ENCODE measurements at regions not wholly inside any gene's neighbourhood (a gene's known extent, or its start where the extent isn't known, plus 50 kb on each side); places are given as distances from the start of the nearest gene placed in this dataset.

DNA sequence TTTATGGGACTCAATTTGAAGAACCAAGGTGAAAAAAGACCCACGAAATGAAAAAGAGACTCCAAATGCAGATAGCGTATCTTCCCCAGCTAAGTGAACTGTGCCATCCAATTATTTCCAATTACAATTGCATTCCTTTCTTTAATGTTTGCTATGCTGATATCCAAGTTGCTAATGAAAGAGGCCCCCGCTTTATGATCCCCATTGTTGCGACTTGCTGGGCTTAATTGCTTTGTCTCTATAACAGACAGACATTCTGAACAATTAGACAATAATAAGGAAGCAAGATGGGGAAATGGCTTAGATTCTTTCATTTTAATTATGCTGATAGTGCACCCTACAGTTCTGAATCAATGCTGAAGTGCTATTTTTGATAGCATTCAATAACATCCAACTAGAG lies 354.3 kb downstream of the KIF4B start:
- no peak overlapping the region for H3K4me3 ChIP-seq (ENCODE audit: low read depth, low read length)
- TF ChIP-seq, protein P1, sequence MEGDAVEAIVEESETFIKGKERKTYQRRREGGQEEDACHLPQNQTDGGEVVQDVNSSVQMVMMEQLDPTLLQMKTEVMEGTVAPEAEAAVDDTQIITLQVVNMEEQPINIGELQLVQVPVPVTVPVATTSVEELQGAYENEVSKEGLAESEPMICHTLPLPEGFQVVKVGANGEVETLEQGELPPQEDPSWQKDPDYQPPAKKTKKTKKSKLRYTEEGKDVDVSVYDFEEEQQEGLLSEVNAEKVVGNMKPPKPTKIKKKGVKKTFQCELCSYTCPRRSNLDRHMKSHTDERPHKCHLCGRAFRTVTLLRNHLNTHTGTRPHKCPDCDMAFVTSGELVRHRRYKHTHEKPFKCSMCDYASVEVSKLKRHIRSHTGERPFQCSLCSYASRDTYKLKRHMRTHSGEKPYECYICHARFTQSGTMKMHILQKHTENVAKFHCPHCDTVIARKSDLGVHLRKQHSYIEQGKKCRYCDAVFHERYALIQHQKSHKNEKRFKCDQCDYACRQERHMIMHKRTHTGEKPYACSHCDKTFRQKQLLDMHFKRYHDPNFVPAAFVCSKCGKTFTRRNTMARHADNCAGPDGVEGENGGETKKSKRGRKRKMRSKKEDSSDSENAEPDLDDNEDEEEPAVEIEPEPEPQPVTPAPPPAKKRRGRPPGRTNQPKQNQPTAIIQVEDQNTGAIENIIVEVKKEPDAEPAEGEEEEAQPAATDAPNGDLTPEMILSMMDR (conservative IDR thresholded peaks at IDR 0.05; ENCODE audit: low read depth, low read length) = no peak
- no peak for DNase-seq (ENCODE audit: low read depth)

DNA sequence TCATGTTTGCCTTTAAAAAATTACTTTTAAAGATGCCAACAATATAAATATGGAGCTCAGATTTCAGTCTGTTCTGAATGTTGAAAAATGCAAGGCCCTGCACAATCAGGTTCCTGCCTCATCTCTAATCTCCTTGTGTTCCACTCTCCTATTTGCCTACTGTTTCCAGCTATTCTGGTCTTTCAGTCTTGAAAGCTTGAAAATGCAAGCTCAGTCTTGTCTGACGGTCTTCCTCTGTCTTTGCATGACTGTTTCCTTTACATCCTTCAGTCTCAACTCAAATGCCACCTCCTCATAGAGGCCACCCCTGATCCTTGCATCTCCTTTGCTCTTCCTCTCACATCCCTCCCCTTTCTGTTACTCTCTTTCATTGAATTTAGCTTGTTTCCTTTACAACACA lies 354.9 kb downstream of the KIF4B start:
- DNase-seq (ENCODE audit: low read depth) = no peak
- TF ChIP-seq, protein P1 (conservative IDR thresholded peaks at IDR 0.05; ENCODE audit: low read depth, low read length) = no peak

DNA sequence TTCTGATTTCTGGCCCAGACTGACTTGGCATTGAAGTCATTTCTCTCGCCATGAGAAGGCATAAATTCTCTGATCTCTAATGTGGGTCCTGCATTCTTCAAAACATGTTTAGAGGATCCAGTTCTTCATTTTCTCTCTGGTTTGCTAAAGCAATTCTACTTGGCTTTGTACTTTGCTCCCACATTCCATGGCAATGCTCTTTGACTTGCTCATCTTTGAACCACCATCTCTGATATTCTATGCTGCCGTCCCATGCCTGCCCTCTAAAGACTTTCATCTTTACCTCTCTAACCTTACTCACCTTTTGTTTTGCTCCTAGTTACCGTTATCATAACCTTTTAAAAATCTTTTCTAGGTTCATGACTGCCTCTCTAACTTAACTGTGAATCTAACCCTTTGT lies 366.9 kb downstream of the KIF4B start:
- DNase-seq (ENCODE audit: low read depth) = no peak
- TF ChIP-seq, protein P1 (conservative IDR thresholded peaks at IDR 0.05; ENCODE audit: low read depth, low read length) = no peak
- no peak overlapping the region for H3K4me3 ChIP-seq (ENCODE audit: low read depth, low read length)

More for the DNA sequence above, 354.9 kb downstream of the KIF4B start:
- no peak overlapping the region for H3K4me3 ChIP-seq (ENCODE audit: low read depth, low read length)

DNA sequence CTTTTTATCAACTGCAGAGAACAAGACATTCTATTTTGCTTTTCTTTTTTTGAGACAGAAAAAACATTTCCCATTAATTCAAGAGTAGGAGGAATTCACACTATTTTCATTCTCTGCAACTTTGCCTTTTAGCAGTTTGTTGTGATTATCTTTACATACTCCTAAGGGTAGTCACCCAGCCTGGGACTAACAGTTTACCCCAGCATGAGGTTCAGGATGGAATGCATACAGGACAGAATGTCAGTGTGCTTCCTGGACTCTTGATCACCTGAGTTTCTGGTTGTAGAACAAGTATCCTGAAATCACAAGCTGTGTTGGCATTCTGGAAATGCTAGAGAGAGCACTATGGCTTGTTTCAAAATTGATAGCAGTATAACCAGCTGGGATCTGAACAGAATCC lies 368.1 kb downstream of the KIF4B start:
- TF ChIP-seq, protein P1 (conservative IDR thresholded peaks at IDR 0.05; ENCODE audit: low read depth, low read length) = no peak

DNA sequence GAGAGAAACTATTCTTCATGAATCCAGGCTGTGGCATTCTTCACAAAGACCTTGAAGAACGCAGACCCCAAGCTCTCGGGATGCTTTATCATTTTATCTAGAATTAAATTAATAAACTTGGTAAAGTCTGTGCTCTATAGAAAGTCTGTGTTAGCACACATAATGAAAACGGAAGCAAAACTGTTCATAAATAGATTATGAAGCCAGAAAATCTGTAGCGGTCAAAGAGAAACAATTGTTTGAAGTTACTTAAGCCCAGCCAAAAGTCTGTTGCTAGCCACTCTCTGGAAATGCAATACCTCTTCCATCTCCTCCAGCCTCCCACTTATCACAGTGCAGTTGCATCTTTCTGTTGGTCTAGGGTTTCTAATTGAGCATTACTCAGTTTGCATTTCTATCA lies 375.9 kb downstream of the KIF4B start:
- TF ChIP-seq, protein P1 (conservative IDR thresholded peaks at IDR 0.05; ENCODE audit: low read depth, low read length) = no peak
- no peak overlapping the region for H3K4me3 ChIP-seq (ENCODE audit: low read depth, low read length)
- no peak for DNase-seq (ENCODE audit: low read depth)

More for the DNA sequence above, 368.1 kb downstream of the KIF4B start:
- no peak overlapping the region for H3K4me3 ChIP-seq (ENCODE audit: low read depth, low read length)
- DNase-seq (ENCODE audit: low read depth) = no peak

DNA sequence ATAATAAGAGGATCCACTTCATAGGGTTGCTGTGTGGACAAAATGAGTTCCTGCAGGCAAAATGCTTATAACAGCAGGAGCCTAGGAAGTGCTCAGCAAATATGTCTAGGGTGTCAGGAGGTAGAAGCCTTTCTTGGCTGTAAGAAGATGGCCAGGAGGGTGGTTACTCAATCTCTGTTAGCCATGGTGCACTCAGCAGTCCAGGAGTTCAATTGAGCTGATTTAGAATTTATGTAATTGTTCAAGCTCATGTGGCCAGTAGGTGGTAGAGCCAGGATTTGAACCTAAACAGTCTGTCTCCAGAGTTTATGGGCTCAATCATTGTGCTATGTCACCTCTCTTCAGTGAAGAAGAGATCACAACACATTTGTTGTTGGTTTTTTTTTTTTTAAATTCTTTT lies 381.2 kb downstream of the KIF4B start:
- TF ChIP-seq, protein P1 (conservative IDR thresholded peaks at IDR 0.05; ENCODE audit: low read depth, low read length) = no peak
- no peak for DNase-seq (ENCODE audit: low read depth)
- H3K4me3 ChIP-seq (ENCODE audit: low read depth, low read length) = no peak overlapping the region

DNA sequence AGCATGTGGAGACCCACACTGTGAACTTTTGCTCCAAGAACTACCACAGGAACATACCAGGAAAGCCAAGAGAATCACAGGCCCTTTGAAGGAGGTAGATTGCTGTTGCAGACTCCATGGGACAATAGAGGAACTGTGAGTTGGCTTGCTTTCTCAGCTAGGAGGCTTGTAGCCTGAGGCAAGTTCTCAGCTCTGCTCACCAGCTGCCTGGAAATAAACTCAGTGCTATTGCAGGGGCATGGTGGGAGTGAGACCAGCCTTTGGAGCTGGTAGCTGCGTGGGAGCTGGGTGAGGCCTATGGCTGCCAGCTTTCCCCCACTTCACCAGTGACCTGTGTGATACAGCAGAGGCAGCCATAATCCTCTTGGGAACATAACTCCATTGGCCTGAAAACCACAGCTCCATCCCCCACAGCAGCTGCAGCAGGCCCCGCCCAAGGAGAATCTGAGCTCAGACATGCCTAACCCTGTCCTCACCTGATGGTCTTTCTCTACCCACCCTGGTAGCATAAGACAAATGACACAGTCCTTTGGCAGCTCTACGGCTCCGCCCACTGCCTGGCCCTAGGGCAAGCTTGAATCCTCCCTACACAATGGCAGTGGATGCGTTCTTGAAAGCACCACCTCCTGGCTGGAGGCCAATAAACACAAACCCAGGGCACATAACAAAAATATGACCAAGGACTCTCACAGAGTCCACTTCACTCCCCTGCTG lies 389.5 kb downstream of the KIF4B start:
- no peak for DNase-seq (ENCODE audit: low read depth)

More for the DNA sequence above, 389.5 kb downstream of the KIF4B start:
- no peak overlapping the region for H3K4me3 ChIP-seq (ENCODE audit: low read depth, low read length)
- TF ChIP-seq, protein P1 (conservative IDR thresholded peaks at IDR 0.05; ENCODE audit: low read depth, low read length) = no peak

Measured in choroid plexus epithelial cell (primary cell).